ENCODE measurements at regions not wholly inside any gene's neighbourhood (a gene's known extent, or its start where the extent isn't known, plus 50 kb on each side); places are given as distances from the start of the nearest gene placed in this dataset.

DNA sequence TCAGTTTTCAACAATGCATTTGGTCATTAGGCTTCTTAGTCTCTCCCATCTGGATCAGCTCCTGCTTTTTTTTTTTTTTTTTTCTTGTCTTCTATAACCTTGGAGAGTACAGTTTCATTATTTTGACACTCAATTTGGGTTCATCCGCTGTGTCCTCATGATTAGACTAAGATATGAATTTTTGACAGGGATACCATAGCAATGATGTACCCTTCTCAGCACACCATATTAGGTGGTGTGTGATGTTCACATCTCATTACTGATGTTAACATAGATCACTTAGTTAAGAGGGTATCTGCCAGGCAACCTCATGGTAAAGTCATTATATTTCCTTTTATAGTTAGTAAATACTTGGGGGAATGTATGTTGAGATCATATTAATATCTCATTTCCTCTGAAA, 445.5 kb upstream of the IGFBP3 start:
- in situ Hi-C loops (cut with MboI; ENCODE audit: low sequenced_read_pairs in 4 of 4): no loop called here
- H3K9me3 ChIP-seq: no peaks in the 10 kb centered on the region
- ATAC-seq (no peak), DNase-seq (no peak)
- no peaks in the 10 kb centered on the region for H3K27me3 ChIP-seq
- intact Hi-C loops (cut with DNase I; ENCODE audit: low total_unique reads): no loop called here
- H3K27ac ChIP-seq: no peak overlapping the region
- no peaks in the 10 kb centered on the region for H3K36me3 ChIP-seq
- TF ChIP-seq, protein P1, sequence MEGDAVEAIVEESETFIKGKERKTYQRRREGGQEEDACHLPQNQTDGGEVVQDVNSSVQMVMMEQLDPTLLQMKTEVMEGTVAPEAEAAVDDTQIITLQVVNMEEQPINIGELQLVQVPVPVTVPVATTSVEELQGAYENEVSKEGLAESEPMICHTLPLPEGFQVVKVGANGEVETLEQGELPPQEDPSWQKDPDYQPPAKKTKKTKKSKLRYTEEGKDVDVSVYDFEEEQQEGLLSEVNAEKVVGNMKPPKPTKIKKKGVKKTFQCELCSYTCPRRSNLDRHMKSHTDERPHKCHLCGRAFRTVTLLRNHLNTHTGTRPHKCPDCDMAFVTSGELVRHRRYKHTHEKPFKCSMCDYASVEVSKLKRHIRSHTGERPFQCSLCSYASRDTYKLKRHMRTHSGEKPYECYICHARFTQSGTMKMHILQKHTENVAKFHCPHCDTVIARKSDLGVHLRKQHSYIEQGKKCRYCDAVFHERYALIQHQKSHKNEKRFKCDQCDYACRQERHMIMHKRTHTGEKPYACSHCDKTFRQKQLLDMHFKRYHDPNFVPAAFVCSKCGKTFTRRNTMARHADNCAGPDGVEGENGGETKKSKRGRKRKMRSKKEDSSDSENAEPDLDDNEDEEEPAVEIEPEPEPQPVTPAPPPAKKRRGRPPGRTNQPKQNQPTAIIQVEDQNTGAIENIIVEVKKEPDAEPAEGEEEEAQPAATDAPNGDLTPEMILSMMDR (IDR thresholded peaks at IDR 0.05 in 4 of 5, conservative IDR thresholded peaks at IDR 0.05 in 1 of 5): no peak
- TF ChIP-seq POLR2A (IDR thresholded peaks at IDR 0.05): no peak
- H3K4me1 ChIP-seq: no peaks in the 10 kb centered on the region
- H3K4me3 ChIP-seq: no peak overlapping the region

GRCh38 chr7:46363688-46364087, 442.6 kb upstream of the IGFBP3 start:
- DNase-seq (no peak), ATAC-seq (no peak)
- Histone ChIP-seq H3K4me1 (no peaks in the 10 kb centered on the region), H3K27me3 (no peaks in the 10 kb centered on the region), H3K27ac (no peak overlapping the region), H3K9me3 (peaks cover 0 to 1% (median 0%) of the 10 kb centered on the region in 3 donors), H3K4me3 (no peak overlapping the region), H3K36me3 (no peaks in the 10 kb centered on the region)
- in situ Hi-C loops (cut with MboI; ENCODE audit: low sequenced_read_pairs in 4 of 4) (no loop called here), intact Hi-C loops (cut with DNase I; ENCODE audit: low total_unique reads) (no loop called here)
- TF ChIP-seq POLR2A (IDR thresholded peaks at IDR 0.05): no peak
- TF ChIP-seq, protein P1 (IDR thresholded peaks at IDR 0.05 in 4 of 5, conservative IDR thresholded peaks at IDR 0.05 in 1 of 5): no peak

DNA sequence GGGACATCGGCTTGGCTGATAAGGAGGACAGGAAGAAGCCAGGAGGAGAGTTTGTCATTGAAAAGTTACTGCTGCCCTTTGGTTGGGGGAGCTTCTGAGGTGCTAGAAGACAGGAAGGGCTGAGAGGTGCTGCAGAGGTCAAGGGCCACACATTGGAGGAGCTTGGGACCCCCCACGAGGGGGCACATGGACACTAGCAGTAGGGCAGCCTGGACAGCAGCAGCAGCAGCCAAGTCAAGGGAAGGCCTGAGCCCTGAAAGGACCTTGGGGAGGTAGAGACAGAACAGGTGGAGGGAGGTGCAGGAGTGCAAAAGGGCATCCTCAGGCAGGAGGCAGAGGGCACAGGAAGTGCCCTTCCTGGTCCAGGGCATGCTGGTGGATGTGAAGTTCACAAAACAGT, 439.7 kb upstream of the IGFBP3 start:
- in situ Hi-C loops (cut with MboI; ENCODE audit: low sequenced_read_pairs in 4 of 4): no loop called here
- ATAC-seq (no peak), DNase-seq (no peak)
- H3K4me3 ChIP-seq: no peak overlapping the region
- no peak overlapping the region for H3K27ac ChIP-seq
- peaks cover 0 to 3% (median 0%) of the 10 kb centered on the region in 3 donors for H3K9me3 ChIP-seq
- TF ChIP-seq, protein P1 (IDR thresholded peaks at IDR 0.05 in 4 of 5, conservative IDR thresholded peaks at IDR 0.05 in 1 of 5): no peak
- no peak for TF ChIP-seq POLR2A (IDR thresholded peaks at IDR 0.05)
- H3K4me1 ChIP-seq: no peaks in the 10 kb centered on the region
- no peaks in the 10 kb centered on the region for H3K27me3 ChIP-seq
- intact Hi-C loops (cut with DNase I; ENCODE audit: low total_unique reads): no loop called here
- no peaks in the 10 kb centered on the region for H3K36me3 ChIP-seq

- Histone ChIP-seq H3K27ac (no peak overlapping the region), H3K36me3 (no peaks in the 10 kb centered on the region), H3K4me3 (no peak overlapping the region), H3K9me3 (peaks cover 0 to 3% (median 0%) of the 10 kb centered on the region in 3 donors), H3K27me3 (no peaks in the 10 kb centered on the region), H3K4me1 (no peaks in the 10 kb centered on the region)
- no peak for DNase-seq
- in situ Hi-C loops (cut with MboI; ENCODE audit: low sequenced_read_pairs in 4 of 4): no loop called here
- ATAC-seq: no peak
- intact Hi-C loops (cut with DNase I; ENCODE audit: low total_unique reads): no loop called here
- TF ChIP-seq POLR2A (IDR thresholded peaks at IDR 0.05): no peak
- TF ChIP-seq, protein P1 (IDR thresholded peaks at IDR 0.05 in 4 of 5, conservative IDR thresholded peaks at IDR 0.05 in 1 of 5): no peak
Measured at GRCh38 chr7:46360296-46360695, 439.2 kb upstream of the IGFBP3 start.

GRCh38 chr7:46357851-46358250, 436.8 kb upstream of the IGFBP3 start:
- ATAC-seq (no peak), DNase-seq (no peak)
- Histone ChIP-seq H3K4me3 (no peak overlapping the region), H3K9me3 (peaks cover 0 to 3% (median 0%) of the 10 kb centered on the region in 3 donors), H3K27ac (no peak overlapping the region), H3K36me3 (no peaks in the 10 kb centered on the region), H3K27me3 (no peaks in the 10 kb centered on the region), H3K4me1 (no peaks in the 10 kb centered on the region)
- intact Hi-C loops (cut with DNase I; ENCODE audit: low total_unique reads): loop anchor here (10.0 kb wide), 1 partner anchor 433 kb away; the partner anchor contains the start of gene IGFBP3
- TF ChIP-seq POLR2A (IDR thresholded peaks at IDR 0.05): no peak
- TF ChIP-seq, protein P1 (IDR thresholded peaks at IDR 0.05 in 4 of 5, conservative IDR thresholded peaks at IDR 0.05 in 1 of 5): no peak
- in situ Hi-C loops (cut with MboI; ENCODE audit: low sequenced_read_pairs in 4 of 4): loop anchor here in 1 of 4 donors (10.0 kb wide), 1 partner anchor 433 kb away; the partner anchor contains the start of gene IGFBP3
